ENCODE measurements at regions not wholly inside any gene's neighbourhood (a gene's known extent, or its start where the extent isn't known, plus 50 kb on each side); places are given as distances from the start of the nearest gene placed in this dataset.

GRCh38 chr2:143942486-143942885 is 577.4 kb downstream of the ZEB2 start:
- H3K4me3 ChIP-seq = no peak overlapping the region
- Mint-ChIP-seq H3K27ac (no peak overlapping the region), H3K27me3 (ENCODE audit: insufficient read depth, low read depth) (peaks cover 10% of the 10 kb centered on the region), H3K9me3 (no peaks in the 10 kb centered on the region), H3K4me3 (no peak overlapping the region), H3K36me3 (peaks cover 14% of the 10 kb centered on the region), H3K4me1 (peaks cover 23% of the 10 kb centered on the region)
- TF ChIP-seq EZH2phosphoT487 (IDR thresholded peaks at IDR 0.05) (no peak), CTCF (IDR thresholded peaks at IDR 0.05) (no peak), EZH2 (IDR thresholded peaks at IDR 0.05) (no peak)
- H4K20me1 ChIP-seq (ENCODE audit: low read depth) = no peaks in the 10 kb centered on the region
- H3K4me1 ChIP-seq = peaks cover 32% of the 10 kb centered on the region
- no peaks in the 10 kb centered on the region for H3K79me2 ChIP-seq (ENCODE audit: low read depth)
- no peak overlapping the region for H3K9ac ChIP-seq
- DNase-seq (ENCODE audit: low spot score) = no peak
- H3K27me3 ChIP-seq = no peaks in the 10 kb centered on the region
- H3K36me3 ChIP-seq = no peaks in the 10 kb centered on the region
- H3K27ac ChIP-seq = no peak overlapping the region
- no peak overlapping the region for H2AFZ ChIP-seq (replicated peaks)
- H3K9me3 ChIP-seq (ENCODE audit: low read depth) = no peaks in the 10 kb centered on the region
- no peak overlapping the region for H3K4me2 ChIP-seq
- peaks cover 20% of the 10 kb centered on the region for H3F3A ChIP-seq (ENCODE audit: low read depth)

GRCh38 chr2:143940720-143941119 is 579.2 kb downstream of the ZEB2 start:
- H3K36me3 ChIP-seq = no peaks in the 10 kb centered on the region
- no peak overlapping the region for H3K4me3 Mint-ChIP-seq
- H3K27me3 ChIP-seq = peaks cover 8% of the 10 kb centered on the region
- no peak overlapping the region for H3K4me3 ChIP-seq
- no peaks in the 10 kb centered on the region for H4K20me1 ChIP-seq (ENCODE audit: low read depth)
- peaks cover 25% of the 10 kb centered on the region for H3F3A ChIP-seq (ENCODE audit: low read depth)
- TF ChIP-seq CTCF (IDR thresholded peaks at IDR 0.05) = no peak
- TF ChIP-seq EZH2 (IDR thresholded peaks at IDR 0.05) = no peak
- TF ChIP-seq EZH2phosphoT487 (IDR thresholded peaks at IDR 0.05) = no peak
- no peaks in the 10 kb centered on the region for H3K79me2 ChIP-seq (ENCODE audit: low read depth)
- H3K4me1 ChIP-seq = peaks cover 45% of the 10 kb centered on the region
- no peak overlapping the region for H3K9ac ChIP-seq
- no peak overlapping the region for H3K27ac ChIP-seq
- peaks cover 10% of the 10 kb centered on the region for H3K27me3 Mint-ChIP-seq (ENCODE audit: insufficient read depth, low read depth)
- H3K9me3 ChIP-seq (ENCODE audit: low read depth) = no peaks in the 10 kb centered on the region
- no peaks in the 10 kb centered on the region for H3K9me3 Mint-ChIP-seq
- H3K4me1 Mint-ChIP-seq = peaks cover 28% of the 10 kb centered on the region
- DNase-seq (ENCODE audit: low spot score) = no peak
- H2AFZ ChIP-seq (replicated peaks) = no peak overlapping the region
- no peak overlapping the region for H3K27ac Mint-ChIP-seq
- H3K36me3 Mint-ChIP-seq = peaks cover 13% of the 10 kb centered on the region
- H3K4me2 ChIP-seq = no peak overlapping the region

GRCh38 chr2:143939626-143940330 is 580.1 kb downstream of the ZEB2 start:
- Histone ChIP-seq H3K36me3 (no peaks in the 10 kb centered on the region), H3K27me3 (peaks cover 8% of the 10 kb centered on the region), H3F3A (ENCODE audit: low read depth) (peaks cover 31% of the 10 kb centered on the region), H3K79me2 (ENCODE audit: low read depth) (no peaks in the 10 kb centered on the region), H4K20me1 (ENCODE audit: low read depth) (no peaks in the 10 kb centered on the region), H3K4me3 (no peak overlapping the region), H3K9me3 (ENCODE audit: low read depth) (no peaks in the 10 kb centered on the region), H2AFZ (replicated peaks) (no peak overlapping the region), H3K4me1 (peaks cover 55% of the 10 kb centered on the region), H3K4me2 (peak overlapping the region; percentile 84), H3K27ac (no peak overlapping the region), H3K9ac (no peak overlapping the region)
- no peaks in the 10 kb centered on the region for H3K9me3 Mint-ChIP-seq
- H3K36me3 Mint-ChIP-seq = peaks cover 6% of the 10 kb centered on the region
- no peak overlapping the region for H3K4me3 Mint-ChIP-seq
- peak overlapping the region; percentile 26 for H3K27ac Mint-ChIP-seq
- no peak for TF ChIP-seq CTCF (IDR thresholded peaks at IDR 0.05)
- no peak for TF ChIP-seq EZH2phosphoT487 (IDR thresholded peaks at IDR 0.05)
- no peak for TF ChIP-seq EZH2 (IDR thresholded peaks at IDR 0.05)
- peak; percentile 26 for DNase-seq (ENCODE audit: low spot score)
- peaks cover 10% of the 10 kb centered on the region for H3K27me3 Mint-ChIP-seq (ENCODE audit: insufficient read depth, low read depth)
- H3K4me1 Mint-ChIP-seq = peaks cover 28% of the 10 kb centered on the region

Measured in neural progenitor cell (in vitro differentiated cells).